ENCODE measurements at regions not wholly inside any gene's neighbourhood (a gene's known extent, or its start where the extent isn't known, plus 50 kb on each side); places are given as distances from the start of the nearest gene placed in this dataset.
"Not testable (repeated sequence)": the region's sequence is repeated elsewhere in the genome, so short reads cannot be mapped to it uniquely, and the experiment has no call there.

- DNase-seq: not testable (repeated sequence)
These were observed 51.0 kb downstream of the NPIPB11 start for GRCh38 chr16:29355339-29356059.

GRCh38 chr16:29354449-29354848 is 52.1 kb downstream of the NPIPB11 start:
- DNase-seq: not testable (repeated sequence)

- DNase-seq: not testable (repeated sequence)
These were observed 53.9 kb downstream of the NPIPB11 start for GRCh38 chr16:29352617-29352999.

GRCh38 chr16:29351970-29352616 is 54.4 kb downstream of the NPIPB11 start:
- not testable (repeated sequence) for DNase-seq

GRCh38 chr16:29351271-29351969 is 55.1 kb downstream of the NPIPB11 start:
- not testable (repeated sequence) for DNase-seq

- peak; percentile 72 for DNase-seq
These were observed 56.5 kb downstream of the NPIPB11 start for GRCh38 chr16:29349966-29350365.

GRCh38 chr16:29348748-29349147 is 57.8 kb downstream of the NPIPB11 start:
- not testable (repeated sequence) for DNase-seq

GRCh38 chr16:29348123-29348690 is 58.3 kb downstream of the NPIPB11 start:
- not testable (repeated sequence) for DNase-seq

- not testable (repeated sequence) for DNase-seq
These were observed 59.5 kb downstream of the NPIPB11 start for GRCh38 chr16:29346796-29347580.

GRCh38 chr16:29346203-29346602 is 60.3 kb downstream of the NPIPB11 start:
- DNase-seq: not testable (repeated sequence)

GRCh38 chr16:29342937-29343336 is 63.6 kb downstream of the NPIPB11 start:
- DNase-seq: not testable (repeated sequence)

GRCh38 chr16:29340779-29341438 is 65.6 kb downstream of the NPIPB11 start:
- DNase-seq: not testable (repeated sequence)

GRCh38 chr16:29340235-29340634 is 66.3 kb downstream of the NPIPB11 start:
- DNase-seq: not testable (repeated sequence)

- not testable (repeated sequence) for DNase-seq
These were observed 67.5 kb downstream of the NPIPB11 start for GRCh38 chr16:29338821-29339700.

GRCh38 chr16:29337385-29337901 is 69.1 kb downstream of the NPIPB11 start:
- not testable (repeated sequence) for DNase-seq

GRCh38 chr16:29335549-29335846 is 71.0 kb downstream of the NPIPB11 start:
- not testable (repeated sequence) for DNase-seq

- DNase-seq: not testable (repeated sequence)
These were observed 71.5 kb downstream of the NPIPB11 start for GRCh38 chr16:29334776-29335548.

- not testable (repeated sequence) for DNase-seq
These were observed 72.9 kb downstream of the NPIPB11 start for GRCh38 chr16:29333492-29334097.

GRCh38 chr16:29330623-29331022 is 75.9 kb downstream of the NPIPB11 start:
- not testable (repeated sequence) for DNase-seq

Measured in NCI-H446 treated with DMSO at 0.1 percent for 48 hours (cell line).